Loucy (cell line): ENCODE measurements at regions not wholly inside any gene's neighbourhood (a gene's known extent, or its start where the extent isn't known, plus 50 kb on each side); places are given as distances from the start of the nearest gene placed in this dataset.

Experiments used
- H2AFZ ChIP-seq: fragments of 200-600 bp; sonication (generic); 2 replicates; pipeline ENCODE4 v1.6.0; 2016; ENCODE audit warnings: antibody characterized with exemption, mild to moderate bottlenecking, low read length, moderate library complexity
- H3F3A ChIP-seq: fragments of 200-600 bp; 2 replicates; pipeline ENCODE4 v1.6.0; 2016; ENCODE audit warnings: antibody characterized with exemption, low read depth, mild to moderate bottlenecking
- H3K27me3 ChIP-seq: fragments of 200-600 bp; sonication (generic); 2 replicates; pipeline ENCODE4 v1.6.1; 2014; ENCODE audit warnings: low read length, mild to moderate bottlenecking; ENCODE audit not compliant: insufficient read depth, poor library complexity, severe bottlenecking
- H3K36me3 ChIP-seq: fragments of 200-600 bp; sonication (generic); 2 replicates; pipeline ENCODE4 v1.6.1; 2016; ENCODE audit warnings: low read length; ENCODE audit not compliant: insufficient read depth
- H3K4me1 ChIP-seq: fragments of 200-600 bp; sonication (generic); 2 replicates; pipeline ENCODE4 v1.5.1; 2014; ENCODE audit warnings: low read length, mild to moderate bottlenecking; ENCODE audit not compliant: insufficient read depth, poor library complexity, severe bottlenecking
- H3K4me2 ChIP-seq: fragments of 200-600 bp; sonication (generic); 2 replicates; pipeline ENCODE4 v1.6.0; 2014; ENCODE audit warnings: antibody characterized with exemption, low read length, low read depth, mild to moderate bottlenecking; ENCODE audit not compliant: poor library complexity, severe bottlenecking
- H3K4me3 ChIP-seq: fragments of 200-600 bp; sonication (generic); 2 replicates; pipeline ENCODE4 v1.5.1; 2014; ENCODE audit warnings: low read length, mild to moderate bottlenecking, mixed read lengths; ENCODE audit not compliant: poor library complexity, severe bottlenecking
- H3K79me2 ChIP-seq: fragments of 200-600 bp; sonication (generic); 2 replicates; pipeline ENCODE4 v1.6.1; 2014; ENCODE audit warnings: low read length; ENCODE audit not compliant: insufficient read depth
- H3K9ac ChIP-seq: fragments of 200-600 bp; sonication (generic); 2 replicates; pipeline ENCODE4 v1.6.0; 2014; ENCODE audit warnings: mild to moderate bottlenecking, low read depth, low read length, moderate library complexity; ENCODE audit not compliant: poor library complexity, severe bottlenecking
- H3K9me2 ChIP-seq: fragments of 200-600 bp; sonication (generic); replicated peaks from 2 replicates; pipeline ENCODE4 v1.6.1; 2016; ENCODE audit warnings: low read depth, low read length, mixed read lengths
- H3K9me3 ChIP-seq: fragments of 200-600 bp; sonication (generic); 2 replicates; pipeline ENCODE4 v1.6.1; 2014; ENCODE audit warnings: mild to moderate bottlenecking, antibody characterized with exemption, low read length, low read depth; ENCODE audit not compliant: insufficient read depth
- H4K20me1 ChIP-seq: fragments of 200-600 bp; sonication (generic); 2 replicates; pipeline ENCODE4 v1.6.0; 2014; ENCODE audit warnings: antibody characterized with exemption, low read length, mild to moderate bottlenecking; ENCODE audit not compliant: insufficient read depth, poor library complexity, severe bottlenecking
- EZH2phosphoT487 ChIP-seq: fragments of 200-600 bp; IDR thresholded peaks from 2 replicates; pipeline ENCODE4 v1.6.1; 2018; ENCODE audit warnings: antibody characterized with exemption, mild to moderate bottlenecking, moderate library complexity, borderline replicate concordance
- TF ChIP-seq, protein P1 (sequence below): fragments of 200-600 bp; sonication (generic); conservative IDR thresholded peaks from 2 replicates; pipeline ENCODE4 v1.5.1; 2014; ENCODE audit warnings: mild to moderate bottlenecking, antibody characterized with exemption, low read length

DNA sequence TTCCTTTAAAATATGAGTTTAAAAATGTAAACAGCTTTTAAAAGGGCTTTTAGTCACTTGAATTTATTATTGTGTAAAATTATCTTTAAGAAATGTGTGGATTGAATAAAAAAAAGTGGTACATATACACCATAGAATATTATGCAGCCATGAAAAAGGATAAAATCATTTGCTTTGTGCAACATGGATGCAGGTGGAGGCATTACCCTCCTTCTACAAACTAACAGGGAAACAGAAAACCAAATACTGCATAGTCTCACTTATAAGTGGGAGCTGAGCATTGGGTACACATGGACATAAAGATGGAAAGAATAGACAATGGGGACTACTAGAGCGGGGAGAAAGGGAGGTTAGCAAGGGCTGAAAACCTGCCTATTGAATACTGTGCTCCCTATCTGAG lies 999.3 kb downstream of the SLITRK5 start:
- no peaks in the 10 kb centered on the region for H4K20me1 ChIP-seq
- no peaks in the 10 kb centered on the region for H3K36me3 ChIP-seq
- H3K27me3 ChIP-seq = no peaks in the 10 kb centered on the region
- no peak overlapping the region for H3K9ac ChIP-seq
- no peaks in the 10 kb centered on the region for H3K79me2 ChIP-seq
- no peaks in the 10 kb centered on the region for H3K9me2 ChIP-seq
- H3K4me2 ChIP-seq = no peak overlapping the region
- no peaks in the 10 kb centered on the region for H3K9me3 ChIP-seq
- no peak for TF ChIP-seq EZH2phosphoT487
- TF ChIP-seq, protein P1, sequence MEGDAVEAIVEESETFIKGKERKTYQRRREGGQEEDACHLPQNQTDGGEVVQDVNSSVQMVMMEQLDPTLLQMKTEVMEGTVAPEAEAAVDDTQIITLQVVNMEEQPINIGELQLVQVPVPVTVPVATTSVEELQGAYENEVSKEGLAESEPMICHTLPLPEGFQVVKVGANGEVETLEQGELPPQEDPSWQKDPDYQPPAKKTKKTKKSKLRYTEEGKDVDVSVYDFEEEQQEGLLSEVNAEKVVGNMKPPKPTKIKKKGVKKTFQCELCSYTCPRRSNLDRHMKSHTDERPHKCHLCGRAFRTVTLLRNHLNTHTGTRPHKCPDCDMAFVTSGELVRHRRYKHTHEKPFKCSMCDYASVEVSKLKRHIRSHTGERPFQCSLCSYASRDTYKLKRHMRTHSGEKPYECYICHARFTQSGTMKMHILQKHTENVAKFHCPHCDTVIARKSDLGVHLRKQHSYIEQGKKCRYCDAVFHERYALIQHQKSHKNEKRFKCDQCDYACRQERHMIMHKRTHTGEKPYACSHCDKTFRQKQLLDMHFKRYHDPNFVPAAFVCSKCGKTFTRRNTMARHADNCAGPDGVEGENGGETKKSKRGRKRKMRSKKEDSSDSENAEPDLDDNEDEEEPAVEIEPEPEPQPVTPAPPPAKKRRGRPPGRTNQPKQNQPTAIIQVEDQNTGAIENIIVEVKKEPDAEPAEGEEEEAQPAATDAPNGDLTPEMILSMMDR = no peak
- no peak overlapping the region for H2AFZ ChIP-seq
- H3F3A ChIP-seq = no peaks in the 10 kb centered on the region
- H3K4me3 ChIP-seq = no peak overlapping the region
- H3K4me1 ChIP-seq = no peaks in the 10 kb centered on the region

DNA sequence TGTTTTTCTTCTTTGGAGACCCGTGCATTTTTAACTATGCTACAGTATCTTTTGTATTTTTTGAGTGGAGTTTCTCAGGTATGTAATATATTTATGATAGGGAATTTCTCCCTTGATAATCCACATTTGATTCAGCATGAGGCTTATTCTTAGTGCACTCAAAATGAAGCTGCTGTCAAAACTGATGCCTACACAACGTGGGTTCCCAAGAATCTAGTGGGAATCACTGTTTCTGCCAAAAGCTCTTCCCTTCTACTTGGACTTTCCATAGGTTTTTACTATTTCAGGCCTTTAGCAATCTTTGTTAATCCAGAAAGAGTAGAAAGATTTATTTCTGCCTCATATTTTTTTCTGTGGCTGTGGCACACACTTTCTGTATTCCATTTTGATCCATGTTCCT lies 1003.7 kb downstream of the SLITRK5 start:
- Histone ChIP-seq H3K36me3 (no peaks in the 10 kb centered on the region), H3K4me1 (no peaks in the 10 kb centered on the region), H3K9ac (no peak overlapping the region), H2AFZ (no peak overlapping the region), H3F3A (no peaks in the 10 kb centered on the region), H3K79me2 (no peaks in the 10 kb centered on the region), H3K9me2 (no peaks in the 10 kb centered on the region), H3K27me3 (no peaks in the 10 kb centered on the region), H3K4me3 (no peak overlapping the region), H3K4me2 (no peak overlapping the region), H3K9me3 (no peaks in the 10 kb centered on the region), H4K20me1 (no peaks in the 10 kb centered on the region)
- TF ChIP-seq, protein P1 = no peak
- TF ChIP-seq EZH2phosphoT487 = no peak

DNA sequence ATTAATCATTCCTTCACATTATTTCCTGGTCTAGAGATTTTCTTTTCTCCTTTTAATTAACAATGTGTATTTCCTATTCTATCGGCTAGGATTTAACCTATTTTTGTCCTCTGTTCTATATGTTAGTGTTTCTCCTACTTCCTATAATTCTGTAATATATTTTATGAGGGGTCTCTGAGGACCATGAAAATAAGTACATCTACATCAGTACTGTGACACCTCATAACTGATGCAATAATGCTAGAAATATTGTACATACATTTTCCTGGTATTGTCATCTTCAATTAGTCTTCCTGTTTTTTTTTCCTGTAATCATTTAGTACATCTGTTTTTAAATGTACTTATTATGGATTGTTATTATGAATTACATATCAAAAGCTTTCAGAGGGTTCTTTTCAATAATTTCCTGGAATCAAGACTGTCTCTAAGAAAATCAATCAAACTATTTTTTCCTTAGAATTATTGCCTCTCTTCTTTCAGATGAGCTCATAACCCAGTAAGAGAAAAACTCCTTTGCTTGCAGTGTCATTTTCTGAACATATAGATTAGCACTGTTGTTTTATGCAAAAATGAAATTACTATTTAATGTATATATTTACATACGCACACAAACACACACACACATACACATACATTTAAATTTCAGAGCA lies 1004.3 kb downstream of the SLITRK5 start:
- Histone ChIP-seq H3K27me3 (no peaks in the 10 kb centered on the region), H3K36me3 (no peaks in the 10 kb centered on the region), H3K9me2 (no peaks in the 10 kb centered on the region), H3K9me3 (no peaks in the 10 kb centered on the region), H3K4me1 (no peaks in the 10 kb centered on the region), H3K79me2 (no peaks in the 10 kb centered on the region), H3F3A (no peaks in the 10 kb centered on the region), H4K20me1 (no peaks in the 10 kb centered on the region), H3K9ac (no peak overlapping the region), H3K4me2 (no peak overlapping the region), H2AFZ (no peak overlapping the region), H3K4me3 (no peak overlapping the region)
- TF ChIP-seq, protein P1 = no peak
- TF ChIP-seq EZH2phosphoT487 = no peak
